Heart left ventricle (tissue), 16 donors: ENCODE measurements at regions not wholly inside any gene's neighbourhood (a gene's known extent, or its start where the extent isn't known, plus 50 kb on each side); places are given as distances from the start of the nearest gene placed in this dataset.
"Not testable (repeated sequence)": the region's sequence is repeated elsewhere in the genome, so short reads cannot be mapped to it uniquely, and the experiment has no call there.

Experiments
- ATAC-seq, 4 donors: fragments of 200-7000 bp; cut with Tn5 transposase; one replicate each; pipeline ENCODE4 v1.9.1; 2020 to 2022; ENCODE audit warnings: moderate library complexity in 4 of 4, mild to moderate bottlenecking in 3 of 4, moderate number of reproducible peaks in 1 of 4
- DNase-seq, 5 donors: peaks; one replicate each; pipeline ENCODE4 v3.0.0-alpha.2; 2020
- H3K27ac ChIP-seq, 12 donors: fragments of 200-600 bp; sonication (generic) in 4 of 12; one replicate each; pipeline versions ENCODE4 v1.5.0 to v1.8.0; 2016 to 2022; ENCODE audit warnings: mild to moderate bottlenecking in 2 of 12
- H3K27me3 ChIP-seq, 9 donors: fragments of 200-600 bp; sonication (generic) in 2 of 9; one replicate each; pipeline versions ENCODE4 v1.5.1 to v1.8.0; 2016 to 2022; ENCODE audit warnings: mild to moderate bottlenecking in 3 of 9
- H3K36me3 ChIP-seq, 9 donors: fragments of 200-600 bp; sonication (generic) in 2 of 9; one replicate each; pipeline versions ENCODE4 v1.5.0 to v1.8.0; 2018 to 2022; ENCODE audit warnings: mild to moderate bottlenecking in 2 of 9
- H3K4me1 ChIP-seq, 12 donors: fragments of 200-600 bp; sonication (generic) in 4 of 12; one replicate each; pipeline versions ENCODE4 v1.5.0 to v1.8.0; 2016 to 2022; ENCODE audit warnings: mild to moderate bottlenecking in 3 of 12
- H3K4me3 ChIP-seq, 12 donors: fragments of 200-600 bp; sonication (generic) in 4 of 12; one replicate each; pipeline versions ENCODE4 v1.5.0 to v1.8.0; 2017 to 2022; ENCODE audit warnings: mild to moderate bottlenecking in 9 of 12, moderate library complexity in 4 of 12
- H3K9me3 ChIP-seq, 12 donors: fragments of 200-600 bp; sonication (generic) in 4 of 12; one replicate each; pipeline versions ENCODE4 v1.5.0 to v1.8.0; 2016 to 2022; ENCODE audit warnings: mild to moderate bottlenecking in 1 of 12
- POLR2A ChIP-seq, 2 donors: fragments of 450-650 bp; IDR thresholded peaks; one replicate each; pipeline ENCODE4 v1.6.1; 2017; ENCODE audit warnings: antibody characterized with exemption in 2 of 2, mild to moderate bottlenecking in 2 of 2, moderate library complexity in 2 of 2
- WGBS, 4 donors: extraction: QIAGEN DNeasy Blood & Tissue Kit in 2 of 4; methylation state at CpG; one replicate each; pipeline versions ENCODE4 v1.1.5 to v1.1.7; 2013 to 2018; 5-methylcytosine and 5-hydroxymethylcytosine counted together
- intact Hi-C, 10 donors: fragments of 100-400 bp; cut with DNase I; formaldehyde crosslinking; loops; one replicate each; pipeline versions ENCODE4 v1.11.1 to v1.14.2; 2022
- TF ChIP-seq, protein P1 (sequence below), 12 donors: fragments of 200-600 bp; sonication (generic) in 4 of 12; IDR thresholded peaks; one replicate each; pipeline versions ENCODE4 v1.5.0 to v1.8.0; 2018 to 2022; ENCODE audit warnings: antibody characterized with exemption in 12 of 12, mild to moderate bottlenecking in 5 of 12
- donor health status: ischemic (EF 13 %, LVEDD 7.1; RV severe dilation, severe dysfunction).
- donor health status: healthy with polysubstance abuse.
- donor health status: DM: no; HTN: yes; CAD: no.
- donor health status: DM: no; HTN: no; CAD: no.
- donor health status: ischemic (EF 25% LVEDD 6.9; RV normal size, moderate dysfunction).
- donor health status: ischemic (EF 25% LVEDD 5.7; RV mildly dilated, moderate dysfunction).
- donor health status: healthy.
- donor health status: DM: yes; HTN: yes; CAD: no.
- donor health status: ischemic (EF 35%, LVEDD 5.7; RV mildly dilated, moderate dysfunction).
- donor health status: nonischemic (EF 11% LVEDD 7.7; RV severe dilation, severe dysfunction).
- donor health status: DM: yes; HTN: yes; CAD: no.
- donor health status: PGD.
- donor health status: ischemic (EF 29% LVEDD 5.4; RV normal size, mild dysfunction).
- donor health status: nonischemic (EF 23%, LVEDD 6.1; RV moderate dilation, normal function).

DNA sequence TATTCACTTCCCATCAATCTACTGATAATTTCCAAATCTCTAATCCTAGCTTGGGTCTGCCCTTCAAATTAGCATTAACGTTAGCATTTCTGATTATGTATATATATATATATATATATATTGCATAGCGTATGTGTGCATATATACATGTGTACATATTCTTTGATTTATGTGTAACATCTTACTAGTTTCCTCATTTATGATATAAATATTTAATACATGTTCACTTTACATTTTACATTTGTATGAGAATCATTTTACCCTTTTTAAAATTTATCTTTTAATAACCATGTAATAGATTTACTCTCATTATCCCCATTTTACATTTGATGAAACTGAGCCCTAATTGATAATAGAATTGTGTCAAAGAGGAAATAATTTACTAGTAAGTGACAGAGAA lies 164.7 kb downstream of the ZNF648 start:
- Histone ChIP-seq H3K4me1 (no peaks in the 10 kb centered on the region), H3K27ac (no peak overlapping the region), H3K27me3 (no peaks in the 10 kb centered on the region), H3K36me3 (no peaks in the 10 kb centered on the region), H3K9me3 (peaks cover 0 to 14% (median 0%) of the 10 kb centered on the region in 12 donors), H3K4me3 (no peak overlapping the region)
- 82 to 87% (median 85%) methylated on average over 2 of the region's 2 CpGs for WGBS, 4 donors
- no peak for ATAC-seq
- DNase-seq, result no peak
- intact Hi-C loops, result no loop called here
- TF ChIP-seq POLR2A (IDR thresholded peaks at IDR 0.05), result no peak
- TF ChIP-seq, protein P1, sequence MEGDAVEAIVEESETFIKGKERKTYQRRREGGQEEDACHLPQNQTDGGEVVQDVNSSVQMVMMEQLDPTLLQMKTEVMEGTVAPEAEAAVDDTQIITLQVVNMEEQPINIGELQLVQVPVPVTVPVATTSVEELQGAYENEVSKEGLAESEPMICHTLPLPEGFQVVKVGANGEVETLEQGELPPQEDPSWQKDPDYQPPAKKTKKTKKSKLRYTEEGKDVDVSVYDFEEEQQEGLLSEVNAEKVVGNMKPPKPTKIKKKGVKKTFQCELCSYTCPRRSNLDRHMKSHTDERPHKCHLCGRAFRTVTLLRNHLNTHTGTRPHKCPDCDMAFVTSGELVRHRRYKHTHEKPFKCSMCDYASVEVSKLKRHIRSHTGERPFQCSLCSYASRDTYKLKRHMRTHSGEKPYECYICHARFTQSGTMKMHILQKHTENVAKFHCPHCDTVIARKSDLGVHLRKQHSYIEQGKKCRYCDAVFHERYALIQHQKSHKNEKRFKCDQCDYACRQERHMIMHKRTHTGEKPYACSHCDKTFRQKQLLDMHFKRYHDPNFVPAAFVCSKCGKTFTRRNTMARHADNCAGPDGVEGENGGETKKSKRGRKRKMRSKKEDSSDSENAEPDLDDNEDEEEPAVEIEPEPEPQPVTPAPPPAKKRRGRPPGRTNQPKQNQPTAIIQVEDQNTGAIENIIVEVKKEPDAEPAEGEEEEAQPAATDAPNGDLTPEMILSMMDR (IDR thresholded peaks at IDR 0.05), result no peak

DNA sequence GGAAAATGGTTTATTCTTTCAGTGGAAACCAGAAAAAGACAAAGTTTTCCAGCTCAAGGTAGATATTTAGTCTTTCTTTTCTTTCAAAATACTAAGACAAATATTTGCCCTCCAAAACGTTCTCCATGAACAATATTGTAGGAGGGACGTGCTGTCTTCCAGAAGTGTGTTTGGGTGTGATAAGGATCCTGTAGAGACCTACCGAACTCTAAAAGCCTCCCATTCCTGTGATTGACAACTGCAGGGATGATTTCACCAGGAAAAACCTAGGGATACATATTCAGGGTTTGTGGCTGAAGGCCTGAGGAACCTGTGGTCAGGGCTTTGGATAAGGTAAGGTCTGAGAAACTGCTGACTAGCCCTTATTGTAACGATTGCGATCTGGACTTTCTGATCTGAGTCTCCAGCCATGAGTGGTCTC lies 167.1 kb downstream of the ZNF648 start:
- 58 to 69% (median 66%) methylated on average over 5 of the region's 5 CpGs for WGBS, 4 donors
- DNase-seq, result no peak
- H3K36me3 ChIP-seq, result no peaks in the 10 kb centered on the region
- no peak overlapping the region for H3K27ac ChIP-seq
- no peak overlapping the region for H3K4me3 ChIP-seq
- no peak for TF ChIP-seq POLR2A (IDR thresholded peaks at IDR 0.05)
- TF ChIP-seq, protein P1 (IDR thresholded peaks at IDR 0.05), result no peak
- H3K27me3 ChIP-seq, result no peaks in the 10 kb centered on the region
- ATAC-seq, result no peak
- intact Hi-C loops, result no loop called here
- H3K9me3 ChIP-seq, result peaks cover 0 to 14% (median 0%) of the 10 kb centered on the region in 12 donors
- H3K4me1 ChIP-seq, result no peaks in the 10 kb centered on the region

DNA sequence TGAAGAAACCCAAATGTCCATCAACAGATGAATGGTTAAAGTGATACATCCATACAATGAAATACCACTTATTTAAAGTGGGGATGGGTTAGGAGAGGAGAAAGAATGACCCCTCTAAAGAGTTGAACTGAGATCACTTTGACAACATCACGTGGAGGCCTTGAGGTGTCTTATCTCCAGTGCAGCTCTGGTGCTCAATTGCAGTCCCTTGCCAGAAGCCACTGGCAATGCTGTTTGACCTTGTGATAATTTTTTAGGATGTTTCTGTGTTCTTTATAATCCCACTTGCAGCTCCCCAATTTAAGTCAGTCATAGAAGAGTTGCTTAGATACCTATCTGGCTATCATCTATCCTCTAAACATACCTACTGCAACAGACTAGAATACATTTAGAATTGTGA lies 167.6 kb downstream of the ZNF648 start:
- Histone ChIP-seq H3K4me3 (no peak overlapping the region), H3K9me3 (peaks cover 0 to 14% (median 0%) of the 10 kb centered on the region in 12 donors), H3K27ac (no peak overlapping the region), H3K36me3 (no peaks in the 10 kb centered on the region), H3K27me3 (no peaks in the 10 kb centered on the region), H3K4me1 (no peaks in the 10 kb centered on the region)
- intact Hi-C loops, result no loop called here
- 13 to 38% (median 24%) methylated on average over 1 of the region's 1 CpG for WGBS, 4 donors
- ATAC-seq (no peak), DNase-seq (no peak)
- TF ChIP-seq, protein P1 (IDR thresholded peaks at IDR 0.05), result no peak
- TF ChIP-seq POLR2A (IDR thresholded peaks at IDR 0.05), result no peak

DNA sequence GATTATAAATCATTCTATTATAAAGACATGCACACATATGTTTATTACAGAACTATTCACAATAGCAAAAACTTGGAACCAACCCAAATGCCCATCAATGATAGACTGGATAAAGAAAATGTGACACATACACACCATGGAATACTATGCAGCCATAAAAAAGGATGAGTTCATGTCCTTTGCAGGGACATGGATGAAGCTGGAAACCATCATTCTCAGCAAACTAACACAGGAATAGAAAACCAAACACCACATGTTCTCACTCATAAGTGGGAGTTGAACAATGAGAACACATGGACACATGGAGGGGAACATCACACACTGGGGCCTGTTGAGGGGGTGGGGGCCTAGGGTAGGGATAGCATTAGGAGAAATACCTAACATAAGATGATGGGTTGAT lies 168.4 kb downstream of the ZNF648 start:
- H3K27me3 ChIP-seq, intact Hi-C loops, ATAC-seq, DNase-seq, H3K27ac ChIP-seq, H3K36me3 ChIP-seq, H3K4me3 ChIP-seq, H3K4me1 ChIP-seq: not testable (repeated sequence)
- H3K9me3 ChIP-seq, result peaks cover 0 to 14% (median 0%) of the 10 kb centered on the region in 12 donors

DNA sequence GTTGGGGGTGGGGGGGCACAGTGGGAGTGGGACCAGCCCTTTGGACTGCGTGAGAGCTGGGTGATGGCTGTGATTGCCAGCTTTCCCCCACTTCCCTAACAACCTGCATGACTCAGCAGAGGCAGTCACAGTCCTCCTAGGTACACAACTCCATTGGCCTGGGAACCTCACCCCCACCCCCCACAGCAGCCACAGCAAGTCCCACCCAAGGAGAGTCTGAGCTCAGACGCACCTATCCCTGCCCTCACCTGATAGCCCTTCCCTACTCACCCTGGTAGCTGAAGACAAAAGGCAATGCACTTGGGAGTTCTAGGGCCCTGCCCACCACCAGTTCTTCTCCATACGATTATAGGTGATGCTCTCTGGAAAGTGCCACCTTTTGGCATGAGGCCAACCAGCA lies 188.9 kb downstream of the ZNF648 start:
- Histone ChIP-seq H3K9me3 (peaks cover 0 to 48% (median 6%) of the 10 kb centered on the region in 12 donors), H3K4me3 (no peak overlapping the region), H3K27me3 (no peaks in the 10 kb centered on the region), H3K36me3 (no peaks in the 10 kb centered on the region), H3K27ac (no peak overlapping the region), H3K4me1 (no peaks in the 10 kb centered on the region)
- WGBS, 4 donors, result 54 to 76% (median 70%) methylated on average over 2 to 3 of the region's 3 CpGs
- no peak for DNase-seq
- no peak for TF ChIP-seq POLR2A (IDR thresholded peaks at IDR 0.05)
- TF ChIP-seq, protein P1 (IDR thresholded peaks at IDR 0.05), result no peak
- intact Hi-C loops, result no loop called here
- ATAC-seq, result no peak
